AG08395 (cell line): ENCODE measurements at regions not wholly inside any gene's neighbourhood (a gene's known extent, or its start where the extent isn't known, plus 50 kb on each side); places are given as distances from the start of the nearest gene placed in this dataset.
"Not testable (repeated sequence)": the region's sequence is repeated elsewhere in the genome, so short reads cannot be mapped to it uniquely, and the experiment has no call there.

ENCODE experiments used
- DNase-seq: peaks from one replicate; pipeline ENCODE4 v3.0.0; 2012; ENCODE audit warnings: mixed read lengths, low spot score

GRCh38 chr18:5720132-5720531 is 175.2 kb downstream of the TMEM200C start:
- DNase-seq: no peak

GRCh38 chr18:5717256-5717655 is 173.5 kb upstream of the EPB41L3 start:
- no peak for DNase-seq

- DNase-seq: no peak
These were observed 166.9 kb upstream of the EPB41L3 start for GRCh38 chr18:5710676-5711075.

- DNase-seq: no peak
These were observed 166.4 kb upstream of the EPB41L3 start for GRCh38 chr18:5710235-5710634.

- no peak for DNase-seq
These were observed 165.8 kb upstream of the EPB41L3 start for GRCh38 chr18:5709476-5710095.

- no peak for DNase-seq
These were observed 163.8 kb upstream of the EPB41L3 start for GRCh38 chr18:5707586-5707985.

- no peak for DNase-seq
These were observed 161.6 kb upstream of the EPB41L3 start for GRCh38 chr18:5705393-5705792.

GRCh38 chr18:5704847-5705246 is 161.1 kb upstream of the EPB41L3 start:
- no peak for DNase-seq

GRCh38 chr18:5702016-5702415 is 158.2 kb upstream of the EPB41L3 start:
- DNase-seq: not testable (repeated sequence)

- no peak for DNase-seq
These were observed 150.0 kb upstream of the EPB41L3 start for GRCh38 chr18:5693699-5694294.

GRCh38 chr18:5678779-5679406 is 135.1 kb upstream of the EPB41L3 start:
- no peak for DNase-seq

GRCh38 chr18:5678278-5678677 is 134.5 kb upstream of the EPB41L3 start:
- no peak for DNase-seq

- DNase-seq: no peak
These were observed 129.8 kb upstream of the EPB41L3 start for GRCh38 chr18:5673616-5674015.

GRCh38 chr18:5669585-5669984 is 125.8 kb upstream of the EPB41L3 start:
- no peak for DNase-seq

- DNase-seq: no peak
These were observed 124.4 kb upstream of the EPB41L3 start for GRCh38 chr18:5668087-5668715.

- DNase-seq: no peak
These were observed 123.6 kb upstream of the EPB41L3 start for GRCh38 chr18:5667356-5667755.

- no peak for DNase-seq
These were observed 118.8 kb upstream of the EPB41L3 start for GRCh38 chr18:5662586-5663090.

GRCh38 chr18:5661179-5661578 is 117.4 kb upstream of the EPB41L3 start:
- no peak for DNase-seq

- no peak for DNase-seq
These were observed 110.0 kb upstream of the EPB41L3 start for GRCh38 chr18:5653802-5654201.

GRCh38 chr18:5651736-5652135 is 107.9 kb upstream of the EPB41L3 start:
- no peak for DNase-seq

- no peak for DNase-seq
These were observed 105.6 kb upstream of the EPB41L3 start for GRCh38 chr18:5649439-5649838.

- DNase-seq: no peak
These were observed 102.9 kb upstream of the EPB41L3 start for GRCh38 chr18:5646739-5647138.

- no peak for DNase-seq
These were observed 99.5 kb upstream of the EPB41L3 start for GRCh38 chr18:5643288-5643687.
